GM23248 (cell line): ENCODE measurements at regions not wholly inside any gene's neighbourhood (a gene's known extent, or its start where the extent isn't known, plus 50 kb on each side); places are given as distances from the start of the nearest gene placed in this dataset.

Experiments used
- DNase-seq: peaks from one replicate; pipeline ENCODE4 v3.0.0-alpha.2; 2015
- H2AFZ ChIP-seq: fragments of 200-600 bp; sonication (generic); 2 replicates; pipeline ENCODE4 v1.6.1; 2016; ENCODE audit warnings: antibody characterized with exemption
- H3F3A ChIP-seq: fragments of 200-600 bp; sonication (generic); 2 replicates; pipeline ENCODE4 v1.6.1; 2016; ENCODE audit warnings: mild to moderate bottlenecking, antibody characterized with exemption, mixed run types; ENCODE audit not compliant: insufficient read depth
- H3K27ac ChIP-seq: fragments of 200-600 bp; sonication (generic); 2 replicates; pipeline ENCODE4 v1.5.1; 2016; ENCODE audit warnings: mild to moderate bottlenecking
- H3K27me3 ChIP-seq: fragments of 200-600 bp; sonication (generic); replicated peaks from 2 replicates; pipeline ENCODE4 v1.6.1; 2016; ENCODE audit warnings: mild to moderate bottlenecking; ENCODE audit not compliant: insufficient read depth
- H3K36me3 ChIP-seq: fragments of 200-600 bp; sonication (generic); 2 replicates; pipeline ENCODE4 v1.6.1; 2016; ENCODE audit warnings: low read depth, mild to moderate bottlenecking
- H3K4me1 ChIP-seq: fragments of 200-600 bp; sonication (generic); 2 replicates; pipeline ENCODE4 v1.6.1; 2016; ENCODE audit warnings: mild to moderate bottlenecking; ENCODE audit not compliant: insufficient read depth
- H3K4me2 ChIP-seq: fragments of 200-600 bp; sonication (generic); one replicate; pipeline ENCODE4 v1.6.1; 2016; ENCODE audit warnings: mild to moderate bottlenecking; ENCODE audit not compliant: unreplicated experiment
- H3K4me3 ChIP-seq: fragments of 200-600 bp; sonication (generic); 2 replicates; pipeline ENCODE4 v1.5.1; 2016; ENCODE audit warnings: mild to moderate bottlenecking
- H3K79me2 ChIP-seq: fragments of 200-600 bp; sonication (generic); 2 replicates; pipeline ENCODE4 v1.6.1; 2016; ENCODE audit warnings: mild to moderate bottlenecking; ENCODE audit not compliant: insufficient read depth
- H3K9ac ChIP-seq: fragments of 200-600 bp; sonication (generic); 2 replicates; pipeline ENCODE4 v1.6.1; 2016; ENCODE audit warnings: mild to moderate bottlenecking
- H3K9me2 ChIP-seq: fragments of 200-600 bp; sonication (generic); 2 replicates; pipeline ENCODE4 v1.6.1; 2016; ENCODE audit warnings: mixed run types, mild to moderate bottlenecking, moderate library complexity; ENCODE audit not compliant: insufficient read depth
- H3K9me3 ChIP-seq: fragments of 200-600 bp; sonication (generic); one replicate; pipeline ENCODE4 v1.6.1; 2017; ENCODE audit warnings: low read depth
- H4K20me1 ChIP-seq: fragments of 200-600 bp; sonication (generic); 2 replicates; pipeline ENCODE4 v1.6.0; 2016; ENCODE audit not compliant: insufficient read depth
- EZH2 ChIP-seq: fragments of 200-600 bp; sonication (generic); IDR thresholded peaks from 2 replicates; pipeline ENCODE4 v1.6.1; 2018; ENCODE audit warnings: antibody characterized with exemption, mild to moderate bottlenecking; ENCODE audit not compliant: insufficient read depth, poor library complexity, severe bottlenecking
- EZH2phosphoT487 ChIP-seq: fragments of 200-600 bp; sonication (generic); IDR thresholded peaks from 2 replicates; pipeline ENCODE4 v1.6.1; 2018; ENCODE audit warnings: antibody characterized with exemption, moderate library complexity, mild to moderate bottlenecking, low read depth; ENCODE audit not compliant: insufficient read depth
- WGBS, 2 experiments: methylation state at CpG; one replicate each; pipeline ENCODE4 v1.1.6; 2015 to 2017; ENCODE audit warnings: low lambda C conversion rate in 2 of 2, low coverage in 1 of 2; ENCODE audit errors: missing lambda C conversion rate in 2 of 2; 5-methylcytosine and 5-hydroxymethylcytosine counted together
- in situ Hi-C: fragments of 300-500 bp; cut with MboI; formaldehyde crosslinking; loops from 2 replicates; pipeline ENCODE4 v1.15.0; 2020

DNA sequence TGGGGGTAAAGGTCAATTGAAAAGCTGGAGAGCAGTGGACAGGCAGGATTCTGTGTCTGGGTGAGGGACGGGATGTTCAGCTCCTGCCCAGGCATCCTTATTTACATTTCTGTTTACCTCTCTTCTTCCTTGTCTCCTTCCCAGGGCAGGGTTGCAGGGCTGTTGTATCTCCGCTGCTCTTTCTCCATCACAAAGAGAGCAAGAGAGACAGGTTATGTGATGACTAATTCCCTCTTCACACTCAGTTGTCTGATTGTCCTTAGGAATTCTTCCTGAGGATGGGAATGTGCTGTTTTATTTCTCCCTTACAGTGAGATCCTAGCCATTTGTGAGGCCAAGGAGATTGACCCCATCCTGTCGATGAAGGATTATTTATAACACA, 104.9 kb downstream of the VPREB1 start:
- Histone ChIP-seq H4K20me1 (no peaks in the 10 kb centered on the region), H3K36me3 (no peaks in the 10 kb centered on the region), H3K9ac (no peak overlapping the region), H2AFZ (no peak overlapping the region), H3K4me3 (no peak overlapping the region), H3K9me2 (no peaks in the 10 kb centered on the region), H3K9me3 (no peaks in the 10 kb centered on the region), H3K27ac (no peak overlapping the region), H3K4me2 (no peak overlapping the region), H3K4me1 (no peaks in the 10 kb centered on the region), H3K79me2 (no peaks in the 10 kb centered on the region), H3F3A (no peaks in the 10 kb centered on the region), H3K27me3 (peaks cover 49% of the 10 kb centered on the region)
- TF ChIP-seq EZH2 = no peak
- no peak for TF ChIP-seq EZH2phosphoT487
- in situ Hi-C loops = no loop called here
- 48 to 53% methylated on average over 3 of the region's 3 CpGs for WGBS, 2 experiments
- DNase-seq = no peak

DNA sequence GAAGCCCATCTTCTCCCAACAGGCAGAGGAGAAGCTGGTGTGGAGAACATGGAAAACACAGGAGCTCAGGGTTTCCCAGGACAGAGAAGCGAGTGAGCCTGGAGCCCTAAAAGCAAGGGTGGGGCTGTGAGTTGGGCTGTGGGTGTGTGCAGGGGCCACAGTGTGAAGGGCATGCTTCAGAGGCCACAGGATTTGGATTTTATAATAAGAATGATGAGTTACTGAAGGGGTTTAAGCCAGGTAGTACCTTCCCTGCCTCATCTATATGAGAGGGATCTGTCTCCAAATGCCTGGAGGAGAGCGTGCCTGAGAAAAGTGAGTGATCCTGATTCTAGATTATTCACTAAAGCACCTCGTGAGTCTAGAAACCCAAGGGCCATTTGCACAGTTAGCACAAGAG, 106.8 kb downstream of the VPREB1 start:
- H3K27ac ChIP-seq = no peak overlapping the region
- H3K4me2 ChIP-seq = no peak overlapping the region
- no peak overlapping the region for H3K4me3 ChIP-seq
- H3K27me3 ChIP-seq = peaks cover 38% of the 10 kb centered on the region
- H2AFZ ChIP-seq = no peak overlapping the region
- no peaks in the 10 kb centered on the region for H3K79me2 ChIP-seq
- no peak overlapping the region for H3K9ac ChIP-seq
- no peaks in the 10 kb centered on the region for H3K36me3 ChIP-seq
- WGBS, 2 experiments = 18 to 22% methylated on average over 3 of the region's 3 CpGs
- H3K9me3 ChIP-seq = no peaks in the 10 kb centered on the region
- no peak for DNase-seq
- no peaks in the 10 kb centered on the region for H3K4me1 ChIP-seq
- no peaks in the 10 kb centered on the region for H4K20me1 ChIP-seq
- no peaks in the 10 kb centered on the region for H3F3A ChIP-seq
- TF ChIP-seq EZH2phosphoT487 = no peak
- TF ChIP-seq EZH2 = no peak
- in situ Hi-C loops = no loop called here
- H3K9me2 ChIP-seq = no peaks in the 10 kb centered on the region

DNA sequence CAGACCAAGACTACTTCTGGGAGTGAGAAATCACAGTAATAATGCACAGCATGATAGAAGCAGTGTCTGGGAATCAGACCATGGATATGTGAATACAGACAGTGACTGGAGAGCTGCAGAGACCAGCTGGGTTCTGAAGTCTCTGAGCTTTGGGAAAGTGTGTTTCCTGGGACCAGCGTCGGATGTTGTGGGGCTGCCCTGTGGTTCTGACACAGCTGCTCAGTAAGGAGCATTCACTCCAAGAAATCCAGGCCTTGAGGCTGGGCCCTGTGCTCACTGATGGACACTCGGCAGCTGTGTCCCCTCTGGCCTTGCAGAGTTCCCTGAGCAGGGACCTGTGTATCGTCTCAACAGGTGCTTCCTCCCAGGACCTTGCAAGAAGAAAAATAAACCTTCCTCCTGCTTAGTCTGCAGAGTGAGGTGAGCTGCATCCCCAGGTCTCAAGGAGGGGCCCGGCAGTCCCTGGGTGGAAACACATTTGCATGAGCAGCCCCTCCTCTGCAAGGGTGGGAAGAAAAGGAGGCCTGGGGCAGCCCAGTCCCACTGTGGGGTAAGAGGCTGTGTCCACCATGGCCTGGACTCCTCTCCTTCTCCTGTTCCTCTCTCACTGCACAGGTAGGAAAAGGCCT, 107.9 kb downstream of the VPREB1 start:
- in situ Hi-C loops = no loop called here
- H3K27ac ChIP-seq = no peak overlapping the region
- H3K27me3 ChIP-seq = peaks cover 29% of the 10 kb centered on the region
- no peaks in the 10 kb centered on the region for H3K4me1 ChIP-seq
- H4K20me1 ChIP-seq = no peaks in the 10 kb centered on the region
- no peaks in the 10 kb centered on the region for H3K36me3 ChIP-seq
- no peak overlapping the region for H3K9ac ChIP-seq
- no peak for TF ChIP-seq EZH2
- no peak for TF ChIP-seq EZH2phosphoT487
- DNase-seq = no peak
- no peak overlapping the region for H3K4me2 ChIP-seq
- no peaks in the 10 kb centered on the region for H3K9me2 ChIP-seq
- 45 to 47% methylated on average over 4 to 5 of the region's 5 CpGs for WGBS, 2 experiments
- H3K4me3 ChIP-seq = no peak overlapping the region
- H3K9me3 ChIP-seq = no peaks in the 10 kb centered on the region
- H3F3A ChIP-seq = no peaks in the 10 kb centered on the region
- no peaks in the 10 kb centered on the region for H3K79me2 ChIP-seq
- no peak overlapping the region for H2AFZ ChIP-seq

DNA sequence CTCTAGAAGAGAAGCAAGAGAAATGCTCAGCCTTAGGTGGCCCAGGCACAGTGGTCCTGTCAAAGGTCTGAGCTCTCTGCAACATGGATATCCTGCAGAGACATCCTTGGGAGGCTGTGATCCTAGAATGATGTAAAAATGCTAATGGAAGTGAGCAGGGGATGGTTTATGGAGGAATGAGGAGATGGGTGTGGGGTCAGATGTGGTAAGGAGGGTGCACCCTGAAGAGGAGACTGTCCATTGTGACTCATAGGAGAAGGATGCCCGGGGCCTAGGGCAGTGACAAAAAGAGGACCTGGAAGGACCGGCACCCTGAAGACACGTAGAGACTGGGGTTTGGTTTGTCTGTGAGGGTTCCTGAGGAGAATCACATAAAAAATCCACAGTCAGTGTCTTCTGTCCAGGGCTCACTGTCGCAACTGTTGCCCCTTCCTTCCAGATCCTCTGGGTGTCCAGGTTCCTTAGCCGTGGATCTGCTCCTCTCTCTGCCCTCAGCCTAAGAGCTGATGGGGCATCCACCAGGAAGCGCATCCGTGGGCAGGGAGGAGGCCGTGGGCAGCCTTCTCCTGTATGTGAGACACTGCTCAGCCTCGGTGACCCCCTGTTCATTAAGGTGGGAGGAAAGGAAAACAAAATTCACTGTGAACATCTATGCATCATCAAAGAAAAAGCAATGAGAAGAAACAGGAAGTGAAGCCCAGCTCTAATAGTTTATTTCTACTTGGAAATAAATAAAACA, 110.7 kb downstream of the VPREB1 start:
- H3K9me3 ChIP-seq = no peaks in the 10 kb centered on the region
- H3K4me2 ChIP-seq = no peak overlapping the region

More for the DNA sequence above, 110.7 kb downstream of the VPREB1 start:
- no peak for DNase-seq
- Histone ChIP-seq H4K20me1 (no peaks in the 10 kb centered on the region), H3K9ac (no peak overlapping the region), H3K79me2 (no peaks in the 10 kb centered on the region), H2AFZ (no peak overlapping the region), H3K27me3 (peaks cover 23% of the 10 kb centered on the region), H3K4me1 (no peaks in the 10 kb centered on the region), H3F3A (no peaks in the 10 kb centered on the region), H3K9me2 (no peaks in the 10 kb centered on the region), H3K4me3 (no peak overlapping the region), H3K36me3 (no peaks in the 10 kb centered on the region), H3K27ac (no peak overlapping the region)
- WGBS, 2 experiments = 45 to 62% methylated on average over 9 of the region's 9 CpGs
- TF ChIP-seq EZH2phosphoT487 (no peak), EZH2 (no peak)
- in situ Hi-C loops = no loop called here
